Astrocyte (in vitro differentiated cells and primary cell): ENCODE measurements at regions not wholly inside any gene's neighbourhood (a gene's known extent, or its start where the extent isn't known, plus 50 kb on each side); places are given as distances from the start of the nearest gene placed in this dataset.
A peak's percentile ranks its signal among the peaks of the same experiment; 100 is the strongest.

Experiments used
- DNase-seq: peaks from one replicate; pipeline ENCODE4 v3.0.0-alpha.2; 2010; ENCODE audit warnings: low read depth
- FAIRE-seq: peaks from 2 replicates; lab custom pipeline; 2011; peaks lifted over from hg19 to GRCh38; lab: Jason Lieb, UNC
- H2AFZ ChIP-seq: 2 replicates; pipeline ENCODE4 v1.6.0; 2012; ENCODE audit warnings: low read depth, low read length, inconsistent platforms
- H3K27ac ChIP-seq: 2 replicates; pipeline ENCODE4 v1.5.1; 2011; ENCODE audit warnings: low read depth, low read length, inconsistent platforms
- H3K27me3 ChIP-seq: 2 replicates; pipeline ENCODE4 v1.6.0; 2011; ENCODE audit warnings: low read length, inconsistent platforms; ENCODE audit not compliant: insufficient read depth
- H3K36me3 ChIP-seq: 2 replicates; pipeline ENCODE4 v1.5.1; 2011; ENCODE audit warnings: low read length, inconsistent platforms; ENCODE audit not compliant: insufficient read depth
- H3K4me1 ChIP-seq: 2 replicates; pipeline ENCODE4 v1.5.1; 2011; ENCODE audit warnings: low read length, inconsistent platforms; ENCODE audit not compliant: insufficient read depth
- H3K4me2 ChIP-seq: 2 replicates; pipeline ENCODE4 v1.6.0; 2012; ENCODE audit warnings: low read length, inconsistent platforms
- H3K4me3 ChIP-seq: 2 replicates; pipeline ENCODE4 v1.5.1; 2011; ENCODE audit warnings: low read depth, mild to moderate bottlenecking, low read length, inconsistent platforms; ENCODE audit not compliant: insufficient read depth
- H3K79me2 ChIP-seq: 2 replicates; pipeline ENCODE4 v1.6.0; 2012; ENCODE audit warnings: mild to moderate bottlenecking, low read length, inconsistent platforms; ENCODE audit not compliant: insufficient read depth
- H3K9ac ChIP-seq: 2 replicates; pipeline ENCODE4 v1.6.0; 2012; ENCODE audit warnings: mild to moderate bottlenecking, low read length, inconsistent platforms
- H3K9me3 ChIP-seq: 2 replicates; pipeline ENCODE4 v1.5.1; 2012; ENCODE audit warnings: low read depth, mild to moderate bottlenecking, low read length, inconsistent platforms; ENCODE audit not compliant: insufficient read depth
- H4K20me1 ChIP-seq: 2 replicates; pipeline ENCODE4 v1.6.0; 2012; ENCODE audit warnings: low read length, inconsistent platforms; ENCODE audit not compliant: insufficient read depth
- H3K27ac Mint-ChIP-seq: one replicate; pipeline ENCODE4 v1.8.0; 2021; ENCODE audit warnings: mild to moderate bottlenecking, mixed read lengths; ENCODE audit not compliant: unreplicated experiment
- H3K27me3 Mint-ChIP-seq: one replicate; pipeline ENCODE4 v1.8.0; 2021; ENCODE audit warnings: low read depth, mixed read lengths; ENCODE audit not compliant: unreplicated experiment
- H3K36me3 Mint-ChIP-seq: one replicate; pipeline ENCODE4 v1.8.0; 2021; ENCODE audit warnings: low read depth, mixed read lengths; ENCODE audit not compliant: unreplicated experiment
- H3K4me1 Mint-ChIP-seq: one replicate; pipeline ENCODE4 v1.8.0; 2021; ENCODE audit warnings: low read depth, mixed read lengths; ENCODE audit not compliant: unreplicated experiment
- H3K4me3 Mint-ChIP-seq: one replicate; pipeline ENCODE4 v1.8.0; 2021; ENCODE audit warnings: mild to moderate bottlenecking, moderate library complexity, mixed read lengths; ENCODE audit not compliant: unreplicated experiment
- H3K9me3 Mint-ChIP-seq: one replicate; pipeline ENCODE4 v1.8.0; 2021; ENCODE audit warnings: mild to moderate bottlenecking, mixed read lengths; ENCODE audit not compliant: unreplicated experiment
- CTCF ChIP-seq: IDR thresholded peaks from 2 replicates; pipeline ENCODE4 v1.5.1; 2011; ENCODE audit warnings: low read depth, mild to moderate bottlenecking, inconsistent platforms, low read length, moderate library complexity; ENCODE audit not compliant: insufficient read depth
- EZH2 ChIP-seq: IDR thresholded peaks from 2 replicates; pipeline ENCODE4 v1.6.1; 2012; ENCODE audit warnings: mild to moderate bottlenecking, low read length, inconsistent platforms; ENCODE audit not compliant: insufficient read depth

DNA sequence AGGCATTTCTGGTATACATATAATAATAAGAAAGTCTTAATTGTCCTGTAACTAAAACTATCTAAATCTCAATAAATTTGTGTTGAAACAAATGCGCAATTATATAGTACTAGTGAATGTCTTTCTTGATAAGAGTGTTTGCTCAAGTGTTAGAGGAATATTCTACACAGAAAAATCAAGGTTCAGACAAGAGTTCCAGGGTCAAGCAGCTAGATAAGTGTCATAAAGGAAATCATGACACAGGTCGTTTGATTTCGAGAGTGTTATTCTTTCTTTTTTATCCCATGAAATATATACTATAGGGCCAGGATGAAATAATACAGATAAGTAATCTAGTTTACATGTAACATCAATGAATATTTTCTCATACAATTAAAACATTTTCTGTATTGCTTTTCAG, 366.1 kb downstream of the UTRN start:
- H3K4me3 ChIP-seq, result no peak overlapping the region
- no peaks in the 10 kb centered on the region for H3K9me3 ChIP-seq
- no peaks in the 10 kb centered on the region for H3K27me3 ChIP-seq
- Mint-ChIP-seq H3K4me1 (peaks cover 1% of the 10 kb centered on the region), H3K27me3 (no peaks in the 10 kb centered on the region), H3K4me3 (no peak overlapping the region), H3K9me3 (no peaks in the 10 kb centered on the region), H3K27ac (no peak overlapping the region), H3K36me3 (no peaks in the 10 kb centered on the region)
- TF ChIP-seq EZH2 (no peak), CTCF (no peak)
- no peak overlapping the region for H2AFZ ChIP-seq
- no peak for DNase-seq
- no peaks in the 10 kb centered on the region for H3K79me2 ChIP-seq
- H3K4me2 ChIP-seq, result no peak overlapping the region
- no peak for FAIRE-seq
- H4K20me1 ChIP-seq, result no peaks in the 10 kb centered on the region
- H3K4me1 ChIP-seq, result no peaks in the 10 kb centered on the region
- H3K36me3 ChIP-seq, result no peaks in the 10 kb centered on the region
- no peak overlapping the region for H3K9ac ChIP-seq
- H3K27ac ChIP-seq, result no peak overlapping the region

GRCh38 chr6:144652292-144652891, 367.3 kb downstream of the UTRN start:
- no peaks in the 10 kb centered on the region for H3K4me1 ChIP-seq
- no peaks in the 10 kb centered on the region for H3K27me3 ChIP-seq
- Mint-ChIP-seq H3K27ac (no peak overlapping the region), H3K36me3 (no peaks in the 10 kb centered on the region), H3K27me3 (no peaks in the 10 kb centered on the region), H3K9me3 (no peaks in the 10 kb centered on the region), H3K4me3 (no peak overlapping the region), H3K4me1 (peaks cover 1% of the 10 kb centered on the region)
- H4K20me1 ChIP-seq, result no peaks in the 10 kb centered on the region
- no peak overlapping the region for H3K27ac ChIP-seq
- DNase-seq (no peak), FAIRE-seq (peak; percentile 41)
- no peak overlapping the region for H2AFZ ChIP-seq
- no peaks in the 10 kb centered on the region for H3K36me3 ChIP-seq
- no peak overlapping the region for H3K4me2 ChIP-seq
- no peak overlapping the region for H3K9ac ChIP-seq
- H3K79me2 ChIP-seq, result no peaks in the 10 kb centered on the region
- TF ChIP-seq CTCF (no peak), EZH2 (no peak)
- no peak overlapping the region for H3K4me3 ChIP-seq
- H3K9me3 ChIP-seq, result no peaks in the 10 kb centered on the region

- peaks cover 8% of the 10 kb centered on the region for H3K4me1 Mint-ChIP-seq
- Histone ChIP-seq H3K79me2 (no peaks in the 10 kb centered on the region), H3K27ac (no peak overlapping the region), H2AFZ (no peak overlapping the region), H3K36me3 (no peaks in the 10 kb centered on the region), H3K9ac (no peak overlapping the region), H3K27me3 (no peaks in the 10 kb centered on the region), H4K20me1 (no peaks in the 10 kb centered on the region), H3K9me3 (no peaks in the 10 kb centered on the region), H3K4me1 (peaks cover 1% of the 10 kb centered on the region), H3K4me2 (no peak overlapping the region), H3K4me3 (no peak overlapping the region)
- no peak for TF ChIP-seq CTCF
- no peak for TF ChIP-seq EZH2
- FAIRE-seq (no peak), DNase-seq (peak; percentile 57)
- no peaks in the 10 kb centered on the region for H3K27me3 Mint-ChIP-seq
- H3K36me3 Mint-ChIP-seq, result no peaks in the 10 kb centered on the region
- H3K9me3 Mint-ChIP-seq, result no peaks in the 10 kb centered on the region
- H3K27ac Mint-ChIP-seq, result no peak overlapping the region
- no peak overlapping the region for H3K4me3 Mint-ChIP-seq
These were observed 368.9 kb downstream of the UTRN start for GRCh38 chr6:144653885-144654505.
